ENCODE measurements at regions not wholly inside any gene's neighbourhood (a gene's known extent, or its start where the extent isn't known, plus 50 kb on each side); places are given as distances from the start of the nearest gene placed in this dataset.

- DNase-seq = no peak
These were observed 778.4 kb upstream of the GJE1 start for GRCh38 chr6:141354191-141354955.

DNA sequence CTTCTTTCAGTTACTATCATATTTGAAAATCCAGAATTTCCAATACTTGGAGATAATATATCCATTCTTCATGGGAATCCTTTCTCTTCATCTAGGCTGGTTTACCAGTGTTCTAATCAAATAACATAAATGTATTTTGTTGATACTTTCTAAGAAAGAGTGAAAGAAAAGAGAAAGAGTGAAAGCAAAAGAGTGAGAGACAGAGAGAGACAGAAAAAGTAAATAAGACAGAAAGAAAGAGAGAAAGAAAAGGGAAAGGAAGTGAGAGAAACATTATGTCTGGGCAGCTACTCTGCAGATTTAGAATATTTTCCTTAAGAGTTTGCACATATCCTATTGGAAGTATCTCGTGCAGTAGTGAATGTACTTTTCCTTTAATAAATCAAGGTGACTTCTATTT, 781.0 kb upstream of the GJE1 start:
- no peak for DNase-seq

DNA sequence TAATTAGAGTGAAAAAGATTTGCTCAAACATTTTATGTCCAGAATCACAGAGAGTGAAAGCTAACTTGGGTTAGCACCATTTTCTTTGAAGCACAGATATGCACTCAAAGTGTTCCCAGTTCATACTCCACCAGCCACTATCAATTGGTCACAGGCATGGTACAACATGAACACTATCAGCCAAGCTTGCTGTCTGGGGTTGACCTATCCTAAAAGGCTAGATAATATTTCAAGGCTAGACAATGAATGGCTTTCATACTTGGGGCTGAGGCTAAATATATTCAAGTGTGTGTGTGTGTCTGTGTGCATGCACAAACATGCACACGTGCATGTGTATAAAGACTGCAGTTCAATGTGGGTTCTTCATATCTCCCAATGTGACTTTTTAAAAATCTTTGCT, 783.0 kb upstream of the GJE1 start:
- DNase-seq = no peak

GRCh38 chr6:141347906-141348492, 784.7 kb upstream of the GJE1 start:
- no peak for DNase-seq

DNA sequence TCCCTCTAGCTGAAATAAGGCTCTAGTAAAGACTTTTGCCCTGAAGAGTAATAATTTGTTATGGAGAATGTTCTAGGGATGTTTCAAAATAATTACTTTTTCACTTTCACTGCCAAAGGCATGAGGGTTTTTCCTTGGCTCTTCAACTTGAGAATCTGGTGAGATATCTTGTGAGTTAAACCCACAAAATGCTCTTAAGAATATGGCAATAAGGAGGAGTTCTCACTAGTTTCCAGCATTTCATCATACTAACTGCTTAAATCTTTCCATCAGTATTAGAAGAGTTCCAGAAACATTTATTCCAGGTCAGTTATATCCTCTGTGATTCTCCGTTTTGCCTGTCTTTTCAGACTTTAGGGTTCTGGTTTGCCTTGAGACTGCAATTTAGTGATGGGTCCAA, 785.6 kb upstream of the GJE1 start:
- DNase-seq = no peak

- DNase-seq = no peak
These were observed 786.2 kb upstream of the GJE1 start for GRCh38 chr6:141346535-141346934.

DNA sequence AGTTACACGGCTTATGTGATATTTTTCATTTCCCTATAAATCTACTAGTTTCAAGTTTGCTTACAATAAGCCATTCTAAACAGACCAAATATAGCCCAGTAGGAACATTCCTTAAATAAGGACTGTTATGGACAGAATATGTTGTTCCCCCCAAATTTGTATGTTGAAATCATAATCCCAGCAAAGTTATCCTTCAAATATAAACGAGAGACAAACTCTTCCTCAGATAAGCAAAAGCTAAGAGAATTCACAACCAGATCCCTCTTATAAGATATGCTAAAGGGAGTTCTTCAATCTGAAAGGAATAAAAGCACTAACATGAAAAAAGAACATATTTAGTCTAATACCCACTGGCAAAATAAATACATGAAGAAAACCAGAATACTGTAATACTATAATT, 795.5 kb upstream of the GJE1 start:
- no peak for DNase-seq

DNA sequence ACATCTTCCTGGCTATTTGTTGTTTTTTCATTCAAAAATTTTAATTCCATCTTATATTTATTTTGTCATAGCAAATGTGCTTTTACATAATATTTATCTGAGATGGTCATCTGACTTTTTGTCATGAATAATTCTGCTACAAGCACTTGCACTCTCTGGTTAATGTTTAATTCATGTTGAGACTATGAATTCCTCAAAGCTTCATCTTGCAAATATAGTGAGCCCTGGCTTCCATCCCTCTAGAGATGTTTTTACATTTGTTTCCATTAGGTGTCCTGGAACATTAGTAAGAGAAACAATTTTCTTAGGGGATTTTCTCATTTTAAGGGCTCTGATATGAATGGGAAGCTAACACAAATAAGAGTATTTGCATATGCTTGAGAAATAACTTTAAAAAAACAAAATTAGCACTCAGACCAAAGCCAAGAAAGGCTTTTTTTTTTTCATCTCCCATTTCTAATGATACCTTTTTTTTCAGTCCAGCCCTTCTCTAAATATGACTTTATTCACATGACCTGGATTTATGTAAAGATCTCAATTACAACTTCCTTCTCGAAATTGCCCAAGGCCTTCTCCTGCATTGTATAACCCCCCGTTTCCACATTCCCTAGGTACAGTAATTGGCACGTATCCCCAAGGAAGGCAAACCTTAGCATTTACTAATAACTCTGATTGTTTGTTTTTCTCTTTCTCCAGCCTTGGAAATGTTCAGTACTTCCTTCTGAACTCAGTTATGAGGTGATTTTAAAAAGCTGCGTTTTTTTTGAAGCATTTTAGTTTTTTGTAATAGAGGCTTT, 797.0 kb upstream of the GJE1 start:
- no peak for DNase-seq

- DNase-seq = no peak
These were observed 805.8 kb upstream of the GJE1 start for GRCh38 chr6:141326925-141327324.

DNA sequence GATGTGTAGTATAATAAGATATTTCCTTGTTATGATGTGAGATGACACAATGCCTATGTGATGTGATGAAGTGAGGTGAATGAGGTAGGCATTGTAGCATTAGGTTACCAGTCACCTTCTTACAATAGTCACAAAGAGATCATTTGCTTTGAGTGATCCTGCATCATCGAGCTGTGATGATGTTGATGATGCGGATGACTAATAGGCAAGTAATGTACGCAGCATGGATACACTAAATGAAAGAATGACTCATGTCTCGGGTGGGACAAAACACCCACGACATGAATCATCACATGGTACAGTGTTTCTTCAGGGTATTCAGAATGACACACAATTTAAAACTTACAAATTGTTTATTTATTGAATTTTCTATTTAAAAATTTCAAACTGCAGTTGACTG, 806.3 kb upstream of the GJE1 start:
- DNase-seq = no peak

GRCh38 chr6:141321493-141322347, 811.0 kb upstream of the GJE1 start:
- peak; percentile 22 for DNase-seq

- DNase-seq = no peak
These were observed 816.5 kb upstream of the GJE1 start for GRCh38 chr6:141316236-141316635.

- DNase-seq = no peak
These were observed 818.7 kb upstream of the GJE1 start for GRCh38 chr6:141313986-141314385.

- DNase-seq = no peak
These were observed 823.4 kb upstream of the GJE1 start for GRCh38 chr6:141309295-141309694.

GRCh38 chr6:141307309-141307998, 825.3 kb upstream of the GJE1 start:
- DNase-seq = no peak

DNA sequence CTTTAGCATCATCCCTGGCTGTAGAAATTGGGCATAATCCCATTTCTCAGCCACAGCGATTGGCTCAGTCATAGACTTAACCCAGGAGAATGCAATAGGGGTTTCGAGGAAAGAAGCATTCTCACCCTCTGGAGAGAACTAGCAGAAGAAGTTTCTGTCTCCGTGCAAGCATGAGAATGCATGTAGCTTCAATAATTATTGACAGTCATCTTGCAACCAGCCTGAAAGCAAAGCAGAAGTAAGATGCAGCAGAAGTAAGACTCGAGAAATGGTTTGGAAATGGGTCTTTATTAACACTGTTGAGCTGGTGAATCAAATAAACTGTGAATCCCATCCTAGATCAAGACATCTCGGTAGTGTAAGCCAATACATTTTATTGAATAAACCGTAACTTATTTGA, 828.8 kb upstream of the GJE1 start:
- DNase-seq = no peak

- DNase-seq = no peak
These were observed 830.9 kb upstream of the GJE1 start for GRCh38 chr6:141301779-141302178.

- DNase-seq = no peak
These were observed 841.6 kb upstream of the GJE1 start for GRCh38 chr6:141290941-141291721.

DNA sequence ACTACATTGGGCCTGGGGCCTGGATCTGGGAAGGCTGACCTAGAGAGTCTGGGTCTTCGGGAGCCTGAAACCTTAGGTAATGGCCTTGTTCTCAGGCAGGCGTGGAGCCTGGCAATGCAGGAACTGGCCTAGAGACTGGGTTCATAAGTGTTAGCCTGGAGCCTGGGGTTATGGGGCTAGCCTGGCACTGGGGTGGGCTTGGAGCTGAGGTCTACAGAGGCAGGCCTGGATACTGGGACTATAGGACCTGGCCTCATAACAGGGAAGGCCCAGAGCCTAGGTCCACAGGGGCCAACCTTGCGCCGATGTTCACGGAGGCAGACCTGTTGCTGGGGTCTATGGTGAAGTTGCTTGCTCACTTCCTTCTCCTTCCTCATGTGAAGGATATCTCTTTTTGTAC, 843.8 kb upstream of the GJE1 start:
- DNase-seq = no peak

DNA sequence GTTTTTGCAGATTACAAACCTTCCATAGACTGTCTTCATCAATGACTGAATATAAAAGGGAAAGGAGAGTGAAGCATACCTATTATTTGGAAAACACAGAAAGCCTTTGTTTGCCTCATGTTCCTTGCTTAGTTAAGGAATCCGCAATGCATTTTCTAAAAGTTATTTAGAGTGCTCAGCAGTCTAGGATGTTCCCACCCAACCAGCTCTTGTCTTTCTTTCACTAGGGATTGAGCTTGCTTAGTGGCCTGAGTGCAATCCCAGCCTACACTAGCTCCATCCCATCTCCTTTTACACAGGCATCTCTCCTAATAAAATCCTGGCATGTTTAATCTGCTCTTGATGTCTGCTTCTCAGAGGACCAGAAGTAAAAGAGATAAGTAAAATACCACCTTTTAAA, 850.5 kb upstream of the GJE1 start:
- DNase-seq = no peak

- DNase-seq = no peak
These were observed 863.0 kb upstream of the GJE1 start for GRCh38 chr6:141269684-141270083.

DNA sequence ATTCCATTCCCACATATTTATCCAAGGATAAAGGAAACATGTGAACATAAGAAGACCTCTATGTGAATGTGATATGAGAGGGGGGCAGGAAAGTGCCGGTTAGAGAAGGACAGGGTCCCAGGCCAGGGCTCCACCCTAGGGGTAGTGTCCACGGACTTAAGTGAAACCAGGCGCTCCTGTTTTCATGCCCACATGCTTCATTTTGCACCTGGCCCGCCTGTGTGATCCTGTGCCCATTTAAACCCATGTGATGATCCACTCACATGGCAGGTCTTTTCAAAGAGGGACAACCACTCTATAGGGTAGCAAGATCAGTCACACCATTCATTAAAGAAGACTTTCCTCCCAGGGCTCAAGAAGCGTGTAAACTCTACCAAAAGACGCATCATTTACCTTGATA, 865.3 kb upstream of the GJE1 start:
- no peak for DNase-seq
